ENCODE measurements at regions not wholly inside any gene's neighbourhood (a gene's known extent, or its start where the extent isn't known, plus 50 kb on each side); places are given as distances from the start of the nearest gene placed in this dataset.

DNA sequence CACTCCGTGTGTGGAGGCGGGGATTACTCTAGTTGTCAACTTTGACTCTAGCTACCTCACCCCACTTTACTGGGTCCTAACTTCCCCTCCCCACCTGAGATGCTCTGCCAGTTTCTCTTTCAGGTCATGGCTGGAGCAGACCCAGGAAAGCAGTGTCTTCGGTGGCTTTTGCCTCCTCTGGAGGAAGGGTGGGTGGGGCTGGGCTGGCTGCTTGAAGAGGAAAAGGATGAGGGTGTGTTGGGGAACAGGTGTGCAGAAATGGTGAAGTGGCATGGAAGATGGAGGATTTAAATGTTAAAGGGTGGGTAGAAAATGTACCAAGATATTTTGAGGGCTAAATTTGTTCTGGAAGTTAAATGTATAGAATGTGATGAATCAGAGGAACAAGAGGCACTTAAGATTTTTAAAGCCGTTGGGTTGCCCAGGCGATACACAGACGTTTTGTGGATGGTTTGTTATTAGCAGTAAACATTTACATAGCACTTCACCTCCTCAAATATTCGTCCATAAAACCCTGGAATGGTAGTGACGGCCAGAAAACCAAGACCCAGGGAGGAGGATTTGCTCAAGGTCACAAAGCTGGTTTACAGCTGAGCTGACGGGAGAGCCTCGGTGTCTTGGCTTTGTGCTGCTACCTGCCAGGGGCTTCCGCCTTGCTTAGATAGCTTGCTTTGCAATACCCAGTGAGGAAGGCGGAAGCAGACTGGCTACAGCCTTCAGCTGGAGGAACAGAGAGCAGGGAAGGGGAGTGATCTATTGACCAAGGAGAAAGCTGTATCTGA is 72.2 kb upstream of the PRMT8 start:
- H3K4me3 ChIP-seq, result no peak overlapping the region

DNA sequence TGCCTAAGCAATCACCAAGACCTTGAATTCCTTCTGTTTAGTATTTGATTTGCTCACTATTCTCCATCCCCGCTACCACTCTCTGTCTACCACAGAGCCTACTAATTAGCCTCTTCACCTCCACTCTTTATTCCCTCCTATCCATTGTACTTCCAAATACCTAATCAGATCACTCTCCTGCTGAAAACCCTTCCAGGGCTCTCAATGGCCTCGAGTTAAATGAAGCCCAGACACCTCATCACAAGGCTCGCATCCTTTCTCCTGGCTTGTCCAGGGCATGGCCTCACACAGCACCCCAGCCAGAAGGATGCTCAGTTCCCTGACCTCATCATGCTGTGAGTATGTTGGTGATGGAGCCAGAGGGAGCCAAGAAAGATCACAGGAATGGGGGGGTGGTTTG is 71.4 kb upstream of the PRMT8 start:
- 66% methylated on average over 3 of the region's 3 CpGs for whole genome bisulfite sequencing (ENCODE audit: low lambda C conversion rate, missing lambda C conversion rate)
- no peaks in the 10 kb centered on the region for H3K4me1 ChIP-seq (ENCODE audit: insufficient read depth)
- TF ChIP-seq EZH2phosphoT487 (IDR thresholded peaks at IDR 0.05; ENCODE audit: low read depth, severe bottlenecking, unreplicated experiment) (no peak), EZH2 (IDR thresholded peaks at IDR 0.05; ENCODE audit: borderline replicate concordance) (no peak)
- TF ChIP-seq, protein P1, sequence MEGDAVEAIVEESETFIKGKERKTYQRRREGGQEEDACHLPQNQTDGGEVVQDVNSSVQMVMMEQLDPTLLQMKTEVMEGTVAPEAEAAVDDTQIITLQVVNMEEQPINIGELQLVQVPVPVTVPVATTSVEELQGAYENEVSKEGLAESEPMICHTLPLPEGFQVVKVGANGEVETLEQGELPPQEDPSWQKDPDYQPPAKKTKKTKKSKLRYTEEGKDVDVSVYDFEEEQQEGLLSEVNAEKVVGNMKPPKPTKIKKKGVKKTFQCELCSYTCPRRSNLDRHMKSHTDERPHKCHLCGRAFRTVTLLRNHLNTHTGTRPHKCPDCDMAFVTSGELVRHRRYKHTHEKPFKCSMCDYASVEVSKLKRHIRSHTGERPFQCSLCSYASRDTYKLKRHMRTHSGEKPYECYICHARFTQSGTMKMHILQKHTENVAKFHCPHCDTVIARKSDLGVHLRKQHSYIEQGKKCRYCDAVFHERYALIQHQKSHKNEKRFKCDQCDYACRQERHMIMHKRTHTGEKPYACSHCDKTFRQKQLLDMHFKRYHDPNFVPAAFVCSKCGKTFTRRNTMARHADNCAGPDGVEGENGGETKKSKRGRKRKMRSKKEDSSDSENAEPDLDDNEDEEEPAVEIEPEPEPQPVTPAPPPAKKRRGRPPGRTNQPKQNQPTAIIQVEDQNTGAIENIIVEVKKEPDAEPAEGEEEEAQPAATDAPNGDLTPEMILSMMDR (IDR thresholded peaks at IDR 0.05; ENCODE audit: poor library complexity), result no peak

More for the DNA sequence above, 72.2 kb upstream of the PRMT8 start:
- TF ChIP-seq EZH2phosphoT487 (IDR thresholded peaks at IDR 0.05; ENCODE audit: low read depth, severe bottlenecking, unreplicated experiment), result no peak
- TF ChIP-seq EZH2 (IDR thresholded peaks at IDR 0.05; ENCODE audit: borderline replicate concordance), result no peak
- TF ChIP-seq, protein P1 (IDR thresholded peaks at IDR 0.05; ENCODE audit: poor library complexity), result no peak
- no peaks in the 10 kb centered on the region for H3K4me1 ChIP-seq (ENCODE audit: insufficient read depth)
- peaks cover 6% of the 10 kb centered on the region for H3K27me3 ChIP-seq
- H3K36me3 ChIP-seq (replicated peaks; ENCODE audit: insufficient read depth, low read depth), result no peaks in the 10 kb centered on the region
- H4K20me1 ChIP-seq (ENCODE audit: insufficient read depth, poor library complexity, severe bottlenecking), result no peaks in the 10 kb centered on the region
- DNase-seq (ENCODE audit: low spot score), result peak; percentile 44
- H2AFZ ChIP-seq, result no peak overlapping the region
- H3K4me2 ChIP-seq, result peak overlapping the region; percentile 1
- no peaks in the 10 kb centered on the region for H3K9me3 ChIP-seq (ENCODE audit: low read depth)
- WGBS (ENCODE audit: low lambda C conversion rate, missing lambda C conversion rate), result 53% methylated on average over 12 of the region's 12 CpGs
- H3K79me2 ChIP-seq, result no peaks in the 10 kb centered on the region
- H3K27ac ChIP-seq, result no peak overlapping the region
- no peaks in the 10 kb centered on the region for H3K9me2 ChIP-seq (replicated peaks; ENCODE audit: insufficient read depth)

DNA sequence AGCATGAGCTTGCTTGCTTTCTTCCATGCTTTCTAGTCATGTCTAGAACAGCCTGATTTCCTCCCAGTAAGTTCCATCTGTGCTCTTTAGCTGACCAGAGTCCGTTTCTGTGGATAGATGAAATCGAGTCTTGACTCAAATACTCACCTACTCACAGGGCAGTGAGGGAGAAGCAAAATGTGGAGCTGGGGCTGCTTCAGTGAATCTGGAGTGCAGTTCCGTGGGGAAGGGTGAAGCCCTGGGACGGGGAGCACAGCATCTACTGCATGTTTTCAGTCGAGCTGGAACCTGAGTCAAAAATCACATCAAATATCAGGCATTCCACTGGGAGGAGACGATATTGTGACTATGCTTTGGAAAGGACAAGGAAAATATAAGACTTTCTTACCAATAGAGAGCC is 70.3 kb upstream of the PRMT8 start:
- Histone ChIP-seq H3K27ac (no peak overlapping the region), H3K9me3 (ENCODE audit: low read depth) (no peaks in the 10 kb centered on the region), H4K20me1 (ENCODE audit: insufficient read depth, poor library complexity, severe bottlenecking) (no peaks in the 10 kb centered on the region), H3K27me3 (peaks cover 6% of the 10 kb centered on the region), H3K9me2 (replicated peaks; ENCODE audit: insufficient read depth) (no peaks in the 10 kb centered on the region), H3K36me3 (replicated peaks; ENCODE audit: insufficient read depth, low read depth) (no peaks in the 10 kb centered on the region), H3K79me2 (no peaks in the 10 kb centered on the region), H2AFZ (no peak overlapping the region), H3K4me2 (no peak overlapping the region), H3K4me3 (no peak overlapping the region), H3K4me1 (ENCODE audit: insufficient read depth) (no peaks in the 10 kb centered on the region)
- DNase-seq (ENCODE audit: low spot score), result no peak
- 74% methylated on average over 6 of the region's 6 CpGs for WGBS (ENCODE audit: low lambda C conversion rate, missing lambda C conversion rate)
- TF ChIP-seq EZH2phosphoT487 (IDR thresholded peaks at IDR 0.05; ENCODE audit: low read depth, severe bottlenecking, unreplicated experiment) (no peak), EZH2 (IDR thresholded peaks at IDR 0.05; ENCODE audit: borderline replicate concordance) (no peak)
- TF ChIP-seq, protein P1 (IDR thresholded peaks at IDR 0.05; ENCODE audit: poor library complexity), result no peak

More for the DNA sequence above, 71.4 kb upstream of the PRMT8 start:
- Histone ChIP-seq H3K4me2 (peak overlapping the region; percentile 1), H3K9me2 (replicated peaks; ENCODE audit: insufficient read depth) (no peaks in the 10 kb centered on the region), H3K4me3 (no peak overlapping the region), H3K27ac (no peak overlapping the region), H3K9me3 (ENCODE audit: low read depth) (no peaks in the 10 kb centered on the region), H3K36me3 (replicated peaks; ENCODE audit: insufficient read depth, low read depth) (no peaks in the 10 kb centered on the region), H4K20me1 (ENCODE audit: insufficient read depth, poor library complexity, severe bottlenecking) (no peaks in the 10 kb centered on the region), H3K79me2 (no peaks in the 10 kb centered on the region), H3K27me3 (peaks cover 6% of the 10 kb centered on the region), H2AFZ (no peak overlapping the region)
- DNase-seq (ENCODE audit: low spot score), result no peak

All from hepatocyte (in vitro differentiated cells).